Neural cell (in vitro differentiated cells): ENCODE measurements at regions not wholly inside any gene's neighbourhood (a gene's known extent, or its start where the extent isn't known, plus 50 kb on each side); places are given as distances from the start of the nearest gene placed in this dataset.

Experiments used
- small RNA-seq, 3 experiments: library from RNA; depleted of rRNA; stranded (forward); fragments of <200 nt; gene quantifications; one replicate each; pipeline ENCODE3, GENCODE V24; 2012

Small RNA genes lying in the stretch of these regions (small RNA-seq; reads per million reads assigned to genes)
- gene RF00019, result 0 to 1.2 (median 0) reads per million in 3 experiments
- gene RF00561, result 0 to 0.08 (median 0.03) reads per million in 3 experiments
